CD4-positive, alpha-beta T cell treated with Interleukin-21 for 1 hour (primary cell): ENCODE measurements at regions not wholly inside any gene's neighbourhood (a gene's known extent, or its start where the extent isn't known, plus 50 kb on each side); places are given as distances from the start of the nearest gene placed in this dataset.
A peak's percentile ranks its signal among the peaks of the same experiment; 100 is the strongest.

Experiments used
- DNase-seq: peaks from one replicate; pipeline ENCODE4 v3.0.0-alpha.2; 2020

DNA sequence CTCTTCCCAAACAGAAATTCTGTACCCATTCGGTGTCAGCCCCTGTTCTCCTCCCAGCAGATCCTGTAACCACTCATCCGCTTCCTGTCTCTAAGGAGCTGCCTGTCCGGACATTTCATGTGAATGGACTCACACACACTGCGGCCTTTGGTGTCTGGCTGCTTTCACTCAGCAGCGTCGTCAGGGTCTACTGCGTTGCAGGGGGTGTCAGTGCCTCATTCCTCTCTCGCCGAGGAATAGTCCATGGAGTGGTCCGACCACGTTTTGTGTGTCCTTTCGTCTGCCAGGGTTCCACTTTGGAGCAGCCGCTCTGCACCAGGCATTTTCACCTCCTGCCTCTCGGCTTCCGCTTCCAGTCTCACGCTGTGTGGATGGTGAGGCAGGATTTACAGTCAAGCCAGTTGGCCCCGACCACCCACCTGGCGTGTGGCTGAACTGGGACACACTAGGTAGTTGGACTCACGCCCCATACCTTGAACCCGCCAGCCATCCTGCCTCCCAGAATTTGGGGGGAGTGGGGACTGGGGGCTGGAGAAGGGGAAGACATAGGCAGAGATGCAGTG lies 188.2 kb upstream of the CIBAR2 start:
- no peak for DNase-seq

DNA sequence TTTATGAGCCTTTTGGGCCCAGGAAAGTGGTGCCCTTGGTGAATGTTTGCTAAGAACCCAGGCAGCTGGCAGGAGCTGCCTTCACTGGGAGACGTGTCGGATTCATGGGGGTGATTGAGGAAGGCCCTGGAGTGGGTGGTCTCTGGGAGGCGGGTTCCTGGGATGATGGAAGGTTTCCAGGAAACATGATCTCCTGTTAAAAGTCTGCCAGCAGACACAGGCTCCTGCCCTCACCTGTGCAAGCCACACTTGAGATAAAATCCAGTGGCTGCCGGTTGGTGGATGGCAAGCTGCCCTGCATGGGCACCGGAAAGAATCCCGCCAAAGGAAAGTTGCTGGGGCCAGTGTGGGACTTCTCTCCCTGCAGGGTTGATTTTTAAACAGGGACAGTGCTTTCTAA lies 189.0 kb upstream of the CIBAR2 start:
- DNase-seq: no peak

DNA sequence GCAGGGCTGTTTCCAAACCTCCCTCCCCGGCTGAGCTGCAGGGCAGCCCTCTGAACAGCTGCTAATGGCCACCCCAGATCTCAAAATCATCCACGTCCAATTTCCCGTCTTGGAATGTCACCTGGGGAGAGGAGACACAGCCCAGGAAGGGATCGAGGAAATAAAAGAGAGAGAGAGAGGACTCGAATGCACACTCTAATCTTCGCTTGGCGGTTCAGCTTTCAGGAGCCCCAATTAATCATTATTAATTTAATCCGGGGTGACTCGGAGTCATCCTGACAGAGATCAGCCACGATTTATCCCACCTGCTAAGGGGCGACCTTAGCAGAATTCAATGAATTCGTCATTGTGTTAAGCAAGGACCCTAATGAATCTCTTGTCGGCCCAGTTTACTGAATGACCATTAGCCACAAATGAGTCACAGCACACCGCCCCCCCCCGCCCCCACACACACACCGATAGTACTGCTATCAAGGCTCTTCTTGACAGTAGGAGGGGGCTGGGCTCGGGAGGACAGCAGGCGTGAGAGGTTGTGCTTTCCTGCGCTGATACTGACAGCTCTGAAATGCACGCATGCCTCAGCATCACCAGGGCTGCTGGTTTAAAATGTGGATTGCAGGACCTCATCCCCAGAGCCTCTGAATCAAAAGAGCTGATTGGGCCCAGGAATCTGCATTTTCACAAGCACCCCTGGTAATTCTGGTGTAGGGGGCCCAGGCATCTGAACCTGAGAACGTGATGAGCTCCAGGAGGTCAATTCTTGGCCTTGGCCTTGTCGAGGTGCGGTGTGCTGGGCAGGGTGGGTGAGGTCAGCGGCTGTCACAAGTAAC lies 190.0 kb upstream of the CIBAR2 start:
- no peak for DNase-seq

GRCh38 chr16:85302848-85303353 lies 190.6 kb upstream of the CIBAR2 start:
- no peak for DNase-seq

DNA sequence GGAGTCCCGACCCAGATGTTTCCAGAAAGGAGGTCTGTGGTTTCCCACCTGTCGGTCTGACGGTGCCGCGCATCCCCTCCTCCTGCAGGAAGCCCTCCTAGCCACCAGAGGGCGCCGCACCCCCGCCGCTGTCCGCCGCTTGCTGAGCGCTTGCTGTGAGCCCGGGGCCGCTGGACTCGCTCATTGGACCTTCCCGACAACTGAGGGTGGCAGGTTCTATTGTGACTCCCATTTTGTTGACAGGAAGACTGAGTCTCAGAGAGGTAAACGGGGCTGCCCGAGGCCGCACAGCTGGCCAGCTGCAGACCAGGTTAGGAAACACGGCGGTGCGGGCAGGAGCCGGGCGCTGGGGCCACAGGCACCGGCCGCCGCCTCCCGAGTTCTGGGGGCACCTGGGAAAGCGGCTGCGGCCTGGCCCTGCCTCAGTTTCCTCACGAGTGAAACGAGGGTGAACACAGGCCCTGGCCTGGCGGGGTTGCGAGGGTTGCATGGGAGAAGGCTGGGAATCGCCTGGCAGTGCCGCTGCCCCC lies 191.1 kb upstream of the CIBAR2 start:
- DNase-seq: peak; percentile 72

DNA sequence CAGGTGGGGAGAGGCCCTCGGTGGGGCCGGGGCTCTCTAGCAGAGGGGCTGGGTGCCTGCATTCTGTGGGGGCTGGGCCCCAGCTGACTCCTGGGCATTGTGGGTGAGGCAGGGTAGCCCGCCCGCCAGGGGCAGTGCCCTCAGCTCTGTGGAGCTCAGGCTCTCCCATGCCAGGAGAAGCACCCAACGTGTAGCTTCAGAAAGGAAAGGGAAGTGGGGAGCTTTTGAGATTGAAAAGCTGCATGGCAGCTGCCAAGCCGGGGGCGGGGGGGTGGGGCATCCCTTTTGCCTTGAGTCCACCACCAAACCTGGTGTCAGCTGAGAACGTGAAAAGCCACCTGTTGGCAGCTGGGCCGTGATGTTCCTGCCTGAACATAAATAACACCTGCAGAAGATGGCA lies 192.1 kb upstream of the CIBAR2 start:
- no peak for DNase-seq

GRCh38 chr16:85306071-85306792 lies 194.0 kb upstream of the CIBAR2 start:
- DNase-seq: peak; percentile 68

- no peak for DNase-seq
Observed at GRCh38 chr16:85306793-85307551, 194.7 kb upstream of the CIBAR2 start.

DNA sequence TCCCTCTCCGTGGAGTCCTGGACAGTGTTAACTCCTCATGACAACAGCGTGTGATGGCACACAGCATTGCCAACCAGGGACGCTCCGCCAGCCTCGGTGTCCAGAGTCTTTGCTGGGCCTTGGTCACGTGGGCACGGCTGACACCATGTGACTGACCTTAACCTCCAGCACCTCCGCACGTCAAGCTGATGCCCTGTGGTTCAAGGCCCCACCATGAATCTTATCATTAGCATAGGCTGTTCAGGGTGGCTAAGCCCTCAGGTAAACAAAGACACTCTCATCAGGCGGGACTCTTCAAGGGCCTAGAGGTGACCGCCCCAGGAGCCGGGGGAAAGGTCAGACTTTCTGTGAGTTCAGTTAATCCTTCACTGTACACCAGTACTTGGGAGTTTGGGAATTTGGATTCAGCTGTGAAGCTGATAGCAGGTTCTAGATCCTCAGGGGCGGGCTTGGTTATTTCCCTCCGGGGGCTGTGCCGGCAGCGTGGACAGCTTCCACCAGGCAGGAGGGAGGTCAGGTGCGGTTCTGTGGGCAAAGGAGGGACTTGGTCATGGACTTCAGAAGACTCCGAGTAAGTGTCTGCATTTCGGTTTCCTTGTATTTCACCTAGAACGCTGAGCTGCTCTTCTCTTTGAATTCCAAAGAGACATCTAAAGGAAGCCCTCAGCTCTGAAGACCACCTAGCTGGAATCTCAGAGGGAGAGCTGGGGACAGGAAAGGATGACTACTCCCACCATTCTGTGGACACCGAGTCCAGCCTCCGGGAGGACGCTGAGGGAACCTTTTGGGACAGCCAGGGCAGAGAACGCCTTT lies 195.5 kb upstream of the CIBAR2 start:
- DNase-seq: no peak

DNA sequence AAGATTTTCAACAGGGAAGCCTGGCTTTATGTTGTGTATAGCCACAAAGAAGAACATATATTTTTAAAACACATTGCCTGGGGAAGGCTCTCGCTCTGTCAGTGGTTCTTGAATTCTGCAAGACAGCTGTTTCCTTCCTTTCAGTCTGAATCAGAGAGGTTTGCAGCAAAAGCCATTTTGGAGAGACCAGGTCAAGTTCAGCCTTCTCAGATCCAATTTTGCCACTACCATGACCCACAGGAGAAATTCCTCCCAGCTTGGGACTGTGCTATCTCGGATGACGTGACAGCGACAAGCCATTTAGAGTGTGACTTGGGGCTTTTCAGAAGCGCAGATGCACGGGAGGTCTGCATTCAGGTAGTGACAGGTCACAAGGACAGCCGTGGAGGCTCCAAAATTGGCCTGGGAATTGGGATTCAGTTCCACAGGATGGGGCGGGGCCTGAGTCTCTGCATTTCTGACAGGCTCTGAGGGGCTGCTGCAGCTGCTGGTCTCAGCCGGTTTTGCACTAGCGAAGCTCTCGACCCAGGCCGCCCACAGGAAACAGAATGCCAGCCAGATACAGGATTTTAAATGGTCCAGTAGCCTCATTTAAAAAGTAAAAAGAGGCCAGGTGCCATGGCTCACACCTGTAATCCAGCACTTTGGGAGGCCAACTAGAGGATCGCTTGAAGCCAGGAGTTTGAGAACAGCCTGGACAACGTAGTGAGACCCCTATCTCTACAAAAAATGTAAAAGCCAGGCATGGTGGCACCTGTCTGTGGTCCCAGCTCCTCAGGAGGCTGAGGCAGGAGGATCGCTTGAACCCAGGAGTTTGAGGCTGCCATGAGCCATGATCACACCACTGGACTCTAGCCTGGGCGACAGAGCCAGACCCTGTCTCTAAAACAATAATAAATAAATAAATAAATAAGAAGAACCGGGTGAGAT lies 196.6 kb upstream of the CIBAR2 start:
- DNase-seq: no peak

DNA sequence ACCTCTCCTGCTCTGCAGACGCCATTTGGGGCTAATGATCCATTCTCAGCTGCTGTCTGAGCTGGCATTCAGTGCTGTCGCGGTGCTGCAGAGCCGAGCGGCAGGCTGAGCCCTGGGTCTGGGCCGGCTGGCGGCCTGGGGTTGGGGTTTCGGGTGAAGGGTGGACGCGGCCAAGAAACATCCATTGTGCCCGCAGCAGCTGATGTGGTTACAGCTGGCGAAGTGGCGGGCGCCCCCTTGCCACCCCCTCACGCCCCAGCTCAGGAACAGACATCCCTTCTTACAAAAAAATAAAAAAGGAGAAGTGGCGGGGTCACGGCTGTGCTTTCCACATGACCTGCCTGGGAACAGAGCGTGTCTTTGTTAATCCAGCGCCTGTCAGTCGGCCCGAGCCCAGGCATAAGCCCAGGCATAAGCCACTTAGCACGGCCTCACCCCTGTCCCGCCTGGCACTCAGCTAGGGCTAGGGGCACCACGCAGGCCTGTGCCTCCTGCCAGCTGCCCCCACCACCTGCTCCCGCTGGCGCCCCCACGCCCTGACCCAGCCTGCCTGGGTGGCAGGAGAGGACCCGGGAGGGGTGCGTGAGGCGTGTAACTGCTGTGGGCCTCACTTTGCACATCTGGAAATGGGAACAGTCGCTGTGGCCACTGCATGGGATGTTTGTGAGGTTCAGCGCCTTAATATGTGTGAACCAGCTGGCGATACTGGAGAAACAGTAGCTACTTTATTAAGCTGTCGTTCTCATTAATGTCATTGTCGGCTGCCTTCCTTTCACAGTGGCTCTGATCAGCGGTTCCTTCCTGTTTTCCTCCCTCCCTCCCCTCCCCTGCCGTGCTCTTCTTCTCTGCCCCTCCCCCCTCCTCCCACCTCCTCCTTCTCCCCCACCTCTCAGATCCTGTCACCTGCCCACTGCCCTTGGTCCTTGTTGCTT lies 197.7 kb upstream of the CIBAR2 start:
- DNase-seq: peak; percentile 5

DNA sequence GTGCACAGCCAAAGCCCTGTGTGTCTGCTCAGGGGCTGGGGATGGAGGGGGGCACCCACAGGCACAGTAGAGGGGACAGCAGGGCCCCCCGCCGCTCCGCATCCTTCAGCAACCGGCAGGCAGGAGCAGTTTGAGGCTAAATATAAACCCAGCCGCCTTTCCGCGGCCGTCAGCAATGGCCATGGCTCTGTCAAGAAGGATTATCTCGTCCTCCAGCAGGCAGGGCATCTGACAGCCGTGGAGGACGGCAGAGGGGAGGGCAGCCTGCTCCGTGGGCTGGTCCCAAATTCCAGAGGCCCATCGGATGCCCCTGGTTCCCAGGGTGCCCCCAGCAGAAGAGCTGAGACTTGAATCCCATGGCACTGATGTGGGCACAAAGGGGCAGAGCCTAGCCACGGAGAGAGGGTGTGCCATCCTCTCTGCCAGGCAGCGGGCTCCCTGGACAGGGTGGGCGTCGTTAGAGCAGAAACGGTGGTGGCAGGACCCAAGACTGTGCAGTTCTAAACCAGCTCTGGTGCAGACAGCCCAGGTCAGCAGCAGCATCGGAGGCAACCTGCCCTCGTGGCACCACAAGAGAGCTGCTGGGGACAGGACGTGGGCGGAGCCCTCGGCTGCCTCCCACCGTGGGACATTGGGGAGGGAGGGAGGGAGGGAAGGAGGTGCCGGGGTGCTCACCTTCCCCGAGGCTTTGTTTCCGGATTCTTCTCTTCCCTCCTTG lies 198.8 kb upstream of the CIBAR2 start:
- no peak for DNase-seq

GRCh38 chr16:85311741-85312140 lies 199.5 kb upstream of the CIBAR2 start:
- DNase-seq: no peak

DNA sequence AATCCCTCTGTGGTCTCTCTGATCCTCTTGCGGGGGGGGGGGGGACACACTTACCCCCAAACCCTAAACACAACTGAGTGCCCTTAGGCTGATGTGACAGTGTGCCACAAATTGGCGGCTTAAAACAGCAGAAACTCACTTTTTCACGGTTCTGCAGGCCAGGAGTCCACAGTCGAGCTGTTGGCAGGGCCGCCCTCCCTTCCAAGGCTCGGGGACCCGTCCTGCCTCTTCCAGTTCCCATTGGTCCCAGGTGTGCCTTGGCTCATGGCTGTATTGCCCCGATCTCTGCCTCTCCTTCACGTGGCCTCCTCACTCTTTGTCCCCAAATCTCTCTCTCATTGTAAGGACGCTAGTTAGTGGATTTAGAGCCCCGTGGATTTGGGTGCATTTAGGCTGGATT lies 199.9 kb upstream of the CIBAR2 start:
- DNase-seq: no peak

GRCh38 chr16:85312642-85313525 lies 200.6 kb upstream of the CIBAR2 start:
- DNase-seq: no peak

- no peak for DNase-seq
Observed at GRCh38 chr16:85313526-85314301, 201.4 kb upstream of the CIBAR2 start.

DNA sequence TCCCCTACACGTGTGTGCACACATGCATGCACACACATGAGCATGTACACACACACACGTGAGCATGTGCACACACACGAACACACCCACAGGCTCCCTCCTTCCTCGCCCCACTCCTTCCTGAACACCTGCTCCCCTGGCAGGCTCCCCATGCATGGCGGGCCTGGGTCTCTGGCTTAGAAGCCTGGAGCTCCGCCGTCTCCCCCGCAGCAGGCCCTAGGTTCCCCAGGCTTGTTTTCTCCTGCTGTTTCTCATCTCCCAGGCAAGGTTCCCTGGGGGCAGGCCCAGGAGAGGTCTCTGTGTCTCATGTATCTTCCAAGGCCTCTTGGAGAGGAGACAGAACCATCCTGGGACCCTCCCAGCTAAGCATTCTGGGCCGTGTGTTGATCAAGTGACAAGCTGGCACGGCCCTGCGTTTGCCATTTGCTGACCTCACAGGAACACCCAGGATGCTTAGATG lies 202.3 kb upstream of the CIBAR2 start:
- DNase-seq: no peak
